T47D (cell line): ENCODE measurements at regions not wholly inside any gene's neighbourhood (a gene's known extent, or its start where the extent isn't known, plus 50 kb on each side); places are given as distances from the start of the nearest gene placed in this dataset.

Source experiments
- DNase-seq, 2 experiments: peaks; one replicate each; pipeline versions ENCODE4 v3.0.0 to v3.0.0-alpha.2; 2011 to 2012; ENCODE audit warnings: low read depth in 1 of 2, low spot score in 1 of 2
- JUND ChIP-seq: IDR thresholded peaks from 2 replicates; pipeline ENCODE4 v1.6.1; 2012; ENCODE audit warnings: low read depth
- in situ Hi-C: cut with HindIII; loops from 2 replicates; pipeline ENCODE4 v1.10.0; 2016; ENCODE audit warnings: low sequenced_read_pairs, low pct_unique_long_range_greater_than_20kb

DNA sequence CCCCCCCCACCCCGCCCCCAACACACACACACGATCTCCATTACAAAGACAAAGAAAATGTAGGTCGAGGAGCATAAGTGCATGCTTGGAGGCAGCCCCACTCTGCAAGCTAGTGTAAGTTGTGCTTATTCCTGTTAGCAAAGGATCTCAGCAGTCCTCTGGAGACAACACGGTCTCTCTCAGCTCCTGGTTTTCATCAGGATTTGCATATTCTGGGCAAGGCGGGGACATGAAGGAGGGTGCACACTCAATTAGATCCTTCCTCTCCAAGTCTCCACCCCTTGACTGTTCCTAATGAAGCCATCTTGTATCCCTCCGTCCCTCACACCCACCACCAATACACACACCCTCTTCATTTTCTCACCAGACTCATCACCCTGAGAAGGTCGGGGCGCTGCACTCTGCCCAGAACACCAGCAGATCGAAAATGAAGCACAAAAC lies 63.8 kb downstream of the MRPL46 start:
- no peak for TF ChIP-seq JUND
- in situ Hi-C loops, result no loop called here
- no peak for DNase-seq

DNA sequence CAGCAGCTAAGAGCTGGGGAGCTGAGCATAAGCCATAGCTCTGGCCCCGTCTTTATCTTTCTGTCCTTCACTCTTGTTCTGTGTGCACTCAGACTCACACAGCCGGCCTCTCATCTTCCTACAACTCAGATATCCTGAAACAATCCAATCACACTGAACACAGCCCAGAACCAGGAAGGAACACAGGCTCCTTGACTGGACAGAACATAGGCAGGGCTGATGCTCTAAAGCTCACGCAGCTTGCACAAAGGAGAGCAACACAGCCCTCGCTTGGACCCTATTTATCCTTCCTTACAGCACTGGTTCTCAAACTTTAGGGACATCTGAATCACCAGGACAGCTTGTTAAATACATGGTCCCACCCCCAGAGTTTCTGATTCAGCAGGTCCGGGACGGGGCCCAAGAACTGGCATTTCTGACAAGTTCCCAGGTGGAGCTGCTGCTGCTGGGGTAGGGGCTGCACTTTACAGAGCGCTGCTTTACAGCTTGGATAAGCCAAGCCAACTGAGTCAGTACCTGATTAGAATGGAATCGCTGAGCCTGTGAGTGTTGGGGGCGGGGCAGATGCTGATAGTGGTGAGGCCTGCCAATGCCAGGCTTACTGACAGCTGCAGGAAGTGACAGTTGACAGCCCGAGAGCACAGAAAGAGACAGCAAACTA lies 65.1 kb downstream of the MRPL46 start:
- in situ Hi-C loops, result no loop called here
- no peak for DNase-seq
- TF ChIP-seq JUND, result no peak

DNA sequence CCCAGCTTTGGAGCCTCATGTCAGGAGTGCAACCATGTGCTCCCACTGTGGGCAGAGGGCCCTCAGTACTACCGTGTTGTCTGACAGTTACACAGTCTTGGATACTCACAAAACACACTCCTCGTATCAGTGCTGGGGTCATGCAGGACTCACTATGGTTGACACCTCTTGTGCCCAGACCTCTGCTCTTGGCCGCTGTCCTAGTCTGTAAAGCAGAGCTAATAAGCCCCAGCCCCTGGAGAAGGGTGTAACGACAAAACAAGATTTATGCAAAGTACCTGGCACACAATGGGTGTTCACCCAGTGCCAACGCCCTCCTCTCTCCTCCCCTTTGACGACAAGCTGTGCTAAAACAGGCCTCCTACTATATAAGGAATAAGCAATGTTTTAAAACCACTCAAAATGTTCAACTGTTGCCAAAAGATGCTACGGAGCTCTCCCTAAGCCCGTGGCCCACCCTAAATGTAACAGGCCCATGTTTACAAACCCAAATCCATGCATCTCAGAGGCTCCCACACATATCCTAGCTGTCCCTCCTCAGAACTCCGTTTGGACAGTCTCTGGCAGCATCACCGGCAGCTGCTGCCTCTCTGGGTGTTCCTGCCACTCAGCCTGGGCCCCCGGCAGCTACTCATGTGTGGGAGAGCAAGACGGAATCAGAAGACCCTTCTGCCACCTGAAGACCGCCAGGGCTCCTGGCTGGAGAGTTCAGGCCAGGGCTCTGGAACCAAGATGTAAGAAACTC lies 65.8 kb downstream of the MRPL46 start:
- in situ Hi-C loops, result no loop called here
- TF ChIP-seq JUND, result no peak
- DNase-seq, result no peak

DNA sequence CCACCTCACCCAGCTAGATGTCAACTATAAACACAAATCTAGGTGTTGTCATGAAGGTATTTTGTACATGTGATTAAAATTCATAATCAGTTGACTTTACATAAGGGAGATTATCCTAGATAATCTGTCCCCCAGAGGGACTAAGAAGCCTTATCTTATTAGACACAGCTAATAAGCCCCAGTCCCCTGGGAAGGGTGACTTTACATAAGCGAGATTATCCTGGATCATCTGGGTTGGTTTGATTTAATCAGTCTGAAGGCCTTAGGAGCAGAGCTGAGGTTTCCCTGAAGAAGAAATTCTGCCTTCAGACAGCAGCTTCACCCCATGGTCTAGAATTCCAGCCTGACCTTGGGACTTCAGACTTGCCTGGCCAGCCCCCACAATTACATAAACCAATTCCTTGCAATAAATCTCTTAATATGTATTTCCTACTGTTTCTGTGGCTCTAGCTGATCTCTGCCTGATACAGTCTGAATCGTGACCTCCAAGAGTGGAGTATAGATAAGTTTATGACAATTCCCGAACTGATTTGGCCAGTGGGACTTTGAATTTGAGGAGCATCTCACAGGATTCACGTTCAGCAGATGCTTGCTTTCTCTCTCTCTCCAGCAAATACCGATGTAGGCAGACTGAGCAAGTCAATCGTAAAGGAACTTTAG lies 66.5 kb downstream of the MRPL46 start:
- in situ Hi-C loops, result no loop called here
- no peak for DNase-seq
- TF ChIP-seq JUND, result no peak

DNA sequence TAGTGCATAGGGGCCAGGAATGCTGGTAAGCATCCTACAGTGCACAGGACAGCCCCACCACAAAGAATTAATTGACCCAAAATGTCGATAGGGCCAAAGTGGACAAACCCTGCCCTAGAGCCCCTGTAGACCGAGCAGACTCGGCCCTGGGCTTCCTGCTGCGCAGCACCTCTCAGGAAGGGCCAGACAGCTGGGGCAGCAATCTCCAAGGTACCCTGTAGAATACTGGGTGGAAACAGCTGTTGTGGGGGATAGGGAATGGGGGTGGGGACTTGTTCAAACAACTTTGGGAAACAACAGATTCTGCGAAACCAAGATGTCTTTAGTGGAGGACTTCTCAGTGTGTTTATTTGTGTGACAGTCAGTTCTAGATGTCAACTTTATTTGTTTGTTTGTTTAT lies 67.1 kb downstream of the MRPL46 start:
- no peak for DNase-seq
- in situ Hi-C loops, result no loop called here
- TF ChIP-seq JUND, result no peak

DNA sequence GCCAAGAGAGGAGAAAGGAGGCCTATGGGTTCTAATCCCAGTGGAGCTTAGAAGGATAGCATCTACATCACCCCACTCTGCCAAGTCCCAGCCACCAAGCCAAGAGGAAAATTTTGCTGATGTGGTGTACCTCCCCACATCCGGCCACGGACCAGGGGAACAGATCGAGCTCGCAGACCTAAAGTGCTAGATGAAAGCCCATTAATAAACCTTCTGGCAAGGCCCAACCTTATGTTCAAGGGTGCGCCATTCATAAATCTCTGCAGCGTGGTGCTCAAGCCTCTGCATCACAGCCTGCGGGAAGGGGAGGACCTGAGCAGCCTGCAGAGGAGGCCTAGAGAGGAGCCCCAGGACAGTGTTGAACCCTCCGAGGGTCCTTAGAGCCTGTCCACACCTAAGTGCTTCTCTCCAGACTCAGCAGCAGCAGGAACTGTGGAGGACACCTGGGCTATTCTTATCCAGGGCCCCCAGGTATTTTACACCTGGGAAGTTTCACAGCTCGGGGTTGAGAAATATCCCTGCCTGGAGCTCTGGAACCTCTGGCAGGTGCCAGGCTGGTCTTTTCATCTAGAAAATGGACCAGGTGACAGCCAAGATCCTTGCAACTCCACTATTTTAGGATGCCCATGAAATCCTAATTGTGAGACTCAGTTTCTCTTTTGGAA lies 68.0 kb downstream of the MRPL46 start:
- no peak for TF ChIP-seq JUND
- no peak for DNase-seq
- in situ Hi-C loops, result no loop called here

DNA sequence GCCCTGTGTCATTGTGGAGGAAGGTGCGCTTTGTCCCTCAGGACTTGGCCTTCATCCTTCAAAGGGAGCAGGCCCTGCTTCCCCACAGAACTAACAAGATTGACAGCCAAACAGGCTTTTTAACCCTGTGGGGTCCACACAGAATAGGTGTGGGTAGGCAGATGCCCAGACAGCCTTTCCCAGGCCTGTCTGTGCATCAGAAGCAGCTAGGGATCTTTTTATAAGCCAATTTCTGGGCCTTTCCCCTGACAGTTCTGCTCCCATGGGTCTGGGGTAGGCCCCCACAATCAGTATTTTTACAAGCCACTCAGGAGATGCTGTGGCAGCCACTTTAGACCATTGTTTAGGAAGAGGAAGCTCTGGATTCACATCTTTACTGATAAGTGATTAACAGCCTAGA lies 69.2 kb downstream of the MRPL46 start:
- TF ChIP-seq JUND, result no peak
- DNase-seq, result no peak
- in situ Hi-C loops, result no loop called here

DNA sequence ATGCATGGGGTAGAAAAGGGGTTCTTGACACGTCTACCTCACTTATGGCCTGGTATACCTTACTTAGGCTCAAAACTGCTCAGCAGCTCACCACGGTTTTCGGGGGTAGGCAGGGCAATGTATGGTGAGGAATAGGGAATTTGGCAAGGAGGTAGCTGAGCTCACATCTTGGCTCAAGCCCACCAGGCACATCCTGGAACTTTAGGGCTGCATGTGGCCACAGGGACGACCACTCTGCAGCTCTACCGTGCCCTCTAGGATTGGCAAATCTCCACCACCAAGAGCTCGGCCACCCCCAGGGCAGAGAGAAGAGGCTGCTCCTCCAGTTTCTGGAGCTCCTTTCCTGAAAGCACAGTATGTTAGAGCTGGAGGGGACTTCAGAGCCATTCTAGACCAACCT lies 69.7 kb downstream of the MRPL46 start:
- DNase-seq, result no peak
- TF ChIP-seq JUND, result no peak
- in situ Hi-C loops, result no loop called here

DNA sequence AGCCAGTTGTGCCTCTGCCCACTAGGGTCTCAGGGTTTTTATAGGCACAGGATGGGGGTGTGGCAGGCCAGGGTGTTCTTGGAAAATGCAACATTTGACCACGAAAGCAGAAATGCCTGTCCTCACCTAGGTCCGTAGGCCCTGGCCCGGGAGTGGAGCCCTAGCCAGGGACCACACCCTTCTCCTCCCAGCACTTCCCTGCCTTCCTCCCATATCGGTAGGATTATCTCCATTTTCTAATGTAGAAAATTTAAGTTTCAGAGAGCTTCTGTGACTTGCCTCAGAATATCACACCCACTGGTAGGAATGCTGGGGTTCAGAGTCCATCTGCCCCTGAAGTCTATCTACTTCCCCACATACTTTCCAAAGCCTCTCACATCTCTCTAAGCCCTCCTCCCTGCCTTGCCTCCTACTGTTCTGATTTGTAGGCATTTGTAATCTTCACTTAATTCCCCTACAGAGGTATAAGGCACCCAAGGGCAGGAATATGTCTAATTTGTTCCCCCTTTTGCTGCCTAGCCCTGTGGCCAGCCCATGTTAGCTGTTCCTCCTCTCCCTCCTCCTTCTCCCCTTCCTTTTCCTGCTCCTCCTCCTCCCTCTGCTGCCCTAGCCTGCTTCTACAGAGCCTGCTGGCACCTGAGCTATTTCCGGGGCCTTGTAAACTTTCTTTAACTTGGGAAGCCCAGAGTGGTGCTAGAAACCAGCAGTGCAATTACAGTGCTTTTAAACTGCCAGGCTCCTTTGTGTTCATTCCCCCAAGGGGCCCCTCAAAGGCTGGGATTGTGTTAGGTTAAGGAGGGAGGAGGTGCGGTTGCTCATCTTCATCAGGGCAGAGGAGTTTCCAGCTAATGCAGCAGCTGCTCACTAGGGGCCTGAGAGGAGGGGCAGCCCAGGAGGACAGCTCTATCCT lies 71.1 kb downstream of the MRPL46 start:
- DNase-seq, result no peak

DNA sequence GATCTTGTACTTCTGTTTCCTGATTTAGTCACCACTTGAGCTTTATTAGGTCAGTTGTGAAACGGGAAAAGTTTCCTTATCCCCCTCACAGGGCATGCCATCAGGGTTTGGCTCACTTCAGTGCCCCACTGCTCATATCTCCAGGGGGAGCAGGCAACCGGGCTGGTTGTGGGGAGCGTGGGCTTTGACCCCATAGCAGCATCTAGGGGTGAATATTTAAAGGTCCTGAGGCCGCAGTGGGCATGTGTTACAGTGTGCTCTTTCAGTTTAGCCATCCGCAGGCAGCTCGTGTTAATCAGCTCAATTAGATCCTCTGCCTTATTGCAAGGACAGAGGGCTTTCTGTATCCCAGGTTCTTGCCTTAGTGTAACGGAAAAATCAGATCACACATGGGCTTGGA lies 71.9 kb downstream of the MRPL46 start:
- DNase-seq, result no peak
- in situ Hi-C loops, result no loop called here
- TF ChIP-seq JUND, result no peak

More for the DNA sequence above, 71.1 kb downstream of the MRPL46 start:
- no peak for TF ChIP-seq JUND
- in situ Hi-C loops, result no loop called here

DNA sequence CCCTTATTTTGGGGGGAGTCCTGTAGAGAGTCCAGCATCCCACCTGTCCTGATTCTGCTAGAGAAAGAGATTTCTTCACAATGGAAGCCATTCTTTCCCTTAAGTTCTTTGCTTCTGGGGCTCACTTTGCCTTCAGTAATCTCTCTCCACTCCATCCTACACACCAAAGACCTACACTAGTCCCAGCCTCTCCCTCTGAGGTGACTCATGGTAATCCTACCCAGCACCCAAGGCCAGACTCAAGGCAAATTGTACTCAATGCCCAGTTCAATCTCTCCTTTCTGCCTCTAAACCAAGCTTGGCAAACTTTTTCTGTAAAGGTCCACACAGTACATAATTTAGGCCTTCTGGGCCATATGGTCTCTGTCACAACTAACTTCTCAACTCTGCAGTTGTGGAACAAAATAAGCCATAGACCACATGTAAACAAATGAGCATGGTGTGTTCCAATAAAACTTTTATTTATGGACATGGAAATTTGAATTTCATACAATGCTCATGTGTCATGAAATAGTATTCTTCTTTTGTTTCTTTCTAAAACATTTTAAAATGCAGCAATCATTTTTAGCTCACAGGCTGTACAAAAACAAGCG lies 72.5 kb downstream of the MRPL46 start:
- in situ Hi-C loops, result no loop called here
- TF ChIP-seq JUND, result no peak
- DNase-seq, result no peak
